T-helper 1 cell (primary cell): ENCODE measurements at regions not wholly inside any gene's neighbourhood (a gene's known extent, or its start where the extent isn't known, plus 50 kb on each side); places are given as distances from the start of the nearest gene placed in this dataset.

Source experiments
- DNase-seq, 5 donors: peaks; one replicate each; pipeline ENCODE4 v3.0.0-alpha.2; 2012 to 2020

DNA sequence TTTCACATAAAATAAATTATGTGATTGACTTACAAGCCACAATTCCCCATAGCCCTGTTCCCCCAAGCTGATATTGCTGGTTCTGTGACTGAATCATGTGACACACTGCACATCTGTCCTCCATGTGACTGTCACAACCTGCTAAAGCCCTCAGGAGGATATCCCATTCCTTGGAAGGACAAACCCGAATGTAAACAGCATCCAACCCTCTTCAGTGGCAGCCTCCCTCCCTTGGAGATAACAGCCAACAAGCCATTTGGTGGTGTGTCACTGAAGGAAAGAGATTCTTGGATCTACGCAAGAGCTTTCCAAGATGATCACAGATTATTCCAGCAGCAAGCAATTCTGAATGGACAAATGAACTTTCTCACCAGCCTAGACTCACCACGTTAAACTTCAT is 153.9 kb upstream of the TIAM1 start:
- no peak for DNase-seq

DNA sequence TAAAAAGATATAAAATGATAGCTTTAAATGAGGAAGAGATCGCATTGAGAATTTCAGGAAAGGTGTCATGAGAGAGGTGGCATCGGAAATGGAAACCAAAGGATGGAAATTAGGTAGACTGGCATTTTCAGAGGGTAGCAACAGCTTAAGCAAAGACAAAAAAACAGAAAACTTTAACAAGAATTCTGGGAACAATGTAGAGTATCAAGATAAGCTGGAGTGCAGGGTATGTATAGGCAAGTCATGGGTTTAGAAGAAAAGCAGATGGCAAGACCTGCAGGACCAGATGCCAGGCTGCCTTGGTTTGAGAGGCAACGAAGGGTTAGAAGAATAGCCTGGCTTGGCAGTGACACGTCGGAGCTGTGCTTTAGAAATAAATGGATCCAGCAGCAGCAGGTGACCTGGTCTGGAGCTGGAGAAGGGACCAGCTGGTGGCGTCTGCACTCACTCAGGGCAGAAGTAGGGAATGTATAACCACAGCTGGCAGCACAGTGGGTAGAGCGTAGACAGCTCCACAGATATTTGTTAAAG is 149.4 kb upstream of the TIAM1 start:
- DNase-seq: no peak

DNA sequence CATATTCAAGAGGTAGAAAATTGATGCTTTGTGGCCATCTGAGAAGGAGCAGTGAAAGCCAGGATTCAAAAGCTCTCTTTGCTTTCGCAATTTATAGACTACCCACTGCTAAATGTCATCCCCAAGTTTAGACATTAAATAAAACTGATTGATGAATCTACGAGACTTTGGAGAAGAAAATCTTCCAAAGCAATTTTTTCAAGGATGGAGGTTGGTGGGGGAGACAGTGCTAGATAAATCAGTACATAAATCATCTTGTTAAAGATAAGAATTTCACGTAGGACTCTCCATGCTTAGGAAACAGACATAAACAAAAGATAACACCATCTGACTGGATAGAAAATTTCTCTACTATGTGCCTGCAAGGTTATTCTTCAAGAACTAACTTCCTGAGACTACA is 147.6 kb upstream of the TIAM1 start:
- no peak for DNase-seq

DNA sequence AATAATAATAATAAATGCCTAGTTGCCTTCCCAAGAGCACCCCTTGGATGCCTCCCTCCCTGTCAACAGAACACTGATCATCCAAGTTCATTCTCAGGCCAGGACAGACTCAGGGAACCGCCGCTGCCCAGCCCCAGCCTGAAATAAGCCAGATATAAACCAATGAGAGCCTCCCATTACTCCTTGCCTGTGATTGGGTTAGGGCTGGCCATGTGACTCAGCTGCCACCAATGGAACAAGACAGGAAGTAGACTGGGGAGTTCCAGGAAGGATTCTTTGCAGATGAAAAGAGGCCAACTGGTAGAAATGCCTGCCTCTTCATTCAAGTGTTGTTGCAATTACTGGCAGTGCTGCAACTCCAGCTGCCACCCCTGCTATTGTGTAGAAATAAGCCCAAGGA is 146.4 kb upstream of the TIAM1 start:
- no peak for DNase-seq

DNA sequence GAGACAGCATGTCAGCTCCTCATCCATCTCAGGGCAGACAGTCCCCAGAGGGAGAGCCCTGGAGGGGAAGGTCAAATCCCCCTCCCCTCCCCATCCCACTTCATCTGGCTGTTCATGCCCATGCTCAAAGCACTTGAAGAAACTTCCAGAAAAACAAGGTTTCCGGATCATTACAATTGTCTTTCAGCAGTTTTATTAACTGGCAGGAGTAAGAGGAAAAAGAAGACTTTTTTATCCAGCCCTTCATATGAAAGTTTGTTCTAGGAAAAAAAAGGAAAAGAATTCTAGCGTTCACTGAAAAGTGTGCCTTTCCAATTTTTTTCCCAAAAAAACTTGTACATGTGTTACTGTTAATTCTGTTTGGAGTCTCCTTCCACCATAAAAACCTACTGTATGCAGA is 145.7 kb upstream of the TIAM1 start:
- DNase-seq: no peak

DNA sequence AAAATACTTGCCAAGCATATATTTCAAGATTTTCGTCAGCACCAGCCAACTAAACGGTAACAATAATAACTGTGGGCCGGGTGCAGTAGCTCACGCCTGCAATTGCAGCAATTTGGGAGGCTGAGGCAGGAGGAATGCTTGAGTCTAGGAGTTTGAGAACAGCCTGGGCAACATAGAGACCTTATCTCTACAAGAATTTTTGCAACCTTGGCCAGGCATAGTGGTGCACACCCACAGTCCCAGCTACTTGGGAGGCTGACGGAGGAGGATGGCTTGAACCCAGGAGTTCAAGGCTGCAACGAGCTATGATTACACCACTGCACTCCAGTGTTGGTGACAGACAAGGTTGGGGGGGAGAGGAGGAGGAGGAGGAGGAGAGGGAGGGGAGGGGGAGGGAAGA is 145.0 kb upstream of the TIAM1 start:
- no peak for DNase-seq

DNA sequence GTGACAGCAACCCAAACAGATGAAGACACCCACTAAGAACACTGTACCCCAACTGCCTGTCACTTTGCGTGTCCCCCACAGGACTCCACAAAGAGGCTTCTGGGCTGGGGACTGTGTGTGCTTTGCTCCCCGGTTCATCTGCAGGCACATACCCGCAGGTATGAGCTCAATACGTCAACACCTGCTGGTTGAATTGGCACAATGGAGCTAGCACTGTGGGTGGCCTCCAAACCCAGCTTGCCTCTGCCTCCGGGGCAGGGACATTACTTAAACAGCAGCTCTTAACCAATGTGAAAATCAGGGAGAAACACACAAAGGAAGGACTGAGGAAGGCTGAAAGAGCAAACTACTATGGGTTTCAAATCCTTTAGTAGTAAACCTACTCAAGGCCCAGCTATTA is 140.2 kb upstream of the TIAM1 start:
- DNase-seq: no peak

DNA sequence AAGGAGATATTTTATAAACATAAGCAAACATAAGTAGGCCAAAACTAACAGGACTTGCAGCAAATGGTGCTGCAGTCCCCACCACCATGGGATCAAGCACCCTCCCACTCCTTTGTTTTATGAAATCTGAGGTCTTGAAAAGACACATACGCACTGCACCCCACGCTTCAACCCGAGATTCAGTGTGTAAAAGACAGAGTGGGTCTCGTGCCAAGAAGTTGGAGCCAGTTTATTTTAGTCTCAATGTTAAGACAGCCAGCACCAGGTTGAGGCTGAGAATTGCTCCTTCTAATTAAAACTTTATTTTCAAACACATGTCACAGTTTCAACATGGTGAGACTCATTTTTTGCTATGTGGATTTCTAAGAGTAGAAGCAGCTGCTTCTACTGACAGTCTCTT is 139.1 kb upstream of the TIAM1 start:
- no peak for DNase-seq

DNA sequence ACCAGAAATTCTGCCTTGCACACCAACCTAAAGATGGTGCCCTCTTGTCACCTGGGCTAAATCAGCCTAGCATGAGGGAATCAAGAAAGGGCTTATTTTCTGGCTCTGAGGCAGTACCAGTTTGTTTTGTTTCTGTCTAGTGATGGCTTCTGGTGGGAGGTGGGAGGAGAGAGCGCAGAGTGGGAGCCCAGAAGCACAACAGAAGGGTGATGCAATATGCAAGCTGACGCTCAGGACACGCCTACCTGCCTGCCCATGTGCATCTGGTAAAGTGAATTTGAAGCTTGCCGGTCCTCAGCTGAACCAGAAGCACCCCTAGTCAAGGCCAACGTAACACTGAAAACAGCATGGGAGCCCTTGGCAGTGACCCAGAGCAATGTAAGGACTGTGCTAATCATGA is 138.4 kb upstream of the TIAM1 start:
- no peak for DNase-seq

DNA sequence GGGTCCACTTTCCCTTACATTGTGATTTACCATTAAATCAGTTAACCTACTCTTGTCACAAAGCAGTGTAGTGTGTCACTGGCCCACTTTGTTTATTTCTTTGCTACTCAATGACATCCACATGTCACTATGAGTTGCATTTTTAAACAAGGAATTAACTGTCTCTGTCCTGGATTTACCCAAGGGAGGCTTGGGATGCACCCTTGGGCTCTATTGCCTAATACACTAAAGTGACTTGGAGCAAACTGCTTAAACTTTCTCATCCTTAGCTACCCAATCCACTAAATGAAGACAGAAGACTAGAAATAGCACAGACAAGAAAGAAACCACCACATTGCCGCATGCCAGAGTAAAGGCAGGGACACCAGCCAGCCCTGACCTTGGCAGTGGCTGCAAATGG is 136.2 kb upstream of the TIAM1 start:
- DNase-seq: no peak

DNA sequence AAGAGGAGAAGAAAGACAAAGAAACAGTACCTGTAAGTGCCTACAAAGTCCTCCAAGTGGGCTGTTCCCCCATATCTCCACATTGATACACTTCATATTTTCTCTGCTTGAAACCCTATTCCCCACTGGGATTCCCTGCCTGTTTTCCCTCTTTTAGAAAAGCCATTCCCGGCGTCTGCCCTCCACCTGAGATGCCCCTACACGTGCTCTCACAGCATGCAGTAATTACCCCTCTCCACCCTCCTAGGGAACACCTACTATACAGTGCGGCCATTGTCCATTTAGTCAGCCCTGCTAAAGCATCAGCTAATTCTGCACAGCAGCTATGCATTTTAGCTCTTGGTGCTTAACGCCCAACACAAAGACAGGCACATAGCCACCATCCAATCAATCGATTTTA is 135.7 kb upstream of the TIAM1 start:
- DNase-seq: no peak

DNA sequence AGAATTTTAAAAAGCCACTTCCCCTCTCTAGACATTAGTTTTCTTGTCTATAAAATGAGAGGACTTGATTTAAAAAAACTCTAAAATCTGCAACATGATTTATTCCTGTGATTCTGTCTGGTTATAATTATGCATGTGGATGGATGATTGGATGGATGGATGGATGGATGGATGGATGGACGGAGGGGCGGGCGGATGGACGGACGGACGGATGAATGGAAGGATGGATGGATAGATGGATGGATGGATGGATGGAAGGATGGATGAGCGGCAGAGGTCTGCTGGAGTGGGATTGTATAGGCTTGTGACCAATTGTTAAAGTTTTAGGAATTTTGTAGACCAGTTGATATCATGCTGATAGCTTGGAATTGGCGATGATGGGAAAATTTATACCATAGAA is 135.2 kb upstream of the TIAM1 start:
- DNase-seq: no peak

DNA sequence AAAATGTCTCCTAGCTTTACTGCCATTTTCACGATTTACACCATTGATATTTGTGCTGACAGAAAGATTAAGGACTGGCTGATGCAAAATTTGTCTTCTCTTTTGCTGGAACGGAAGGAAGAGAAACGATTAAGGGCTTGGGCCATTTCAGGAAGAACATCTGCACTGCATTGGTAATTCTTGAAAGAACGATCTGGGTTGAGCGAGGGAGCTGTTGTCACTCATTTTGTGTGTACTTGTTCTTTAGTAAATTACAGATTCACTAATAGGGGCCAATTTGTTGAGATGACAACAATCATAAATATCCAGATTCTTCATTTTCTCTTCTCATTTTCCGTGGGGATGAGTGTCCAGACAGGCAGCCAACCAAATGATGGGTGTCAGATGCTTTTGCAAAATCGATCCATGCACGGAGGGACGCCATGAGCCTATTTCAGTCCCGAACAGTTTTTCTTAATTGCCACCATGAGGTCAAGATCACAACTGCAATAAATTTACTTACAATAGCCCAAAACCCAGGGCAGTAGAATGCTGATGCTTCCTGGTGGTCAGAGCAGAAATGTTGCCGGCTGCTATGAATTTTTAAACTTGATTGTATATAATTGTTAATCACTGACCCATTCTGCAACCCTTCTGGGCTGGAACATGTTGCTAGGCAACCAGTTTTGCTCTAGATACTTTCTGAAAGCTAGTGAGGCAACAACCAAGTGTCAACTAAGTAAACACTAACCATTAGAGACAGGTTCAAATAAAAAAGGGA is 132.4 kb upstream of the TIAM1 start:
- no peak for DNase-seq

DNA sequence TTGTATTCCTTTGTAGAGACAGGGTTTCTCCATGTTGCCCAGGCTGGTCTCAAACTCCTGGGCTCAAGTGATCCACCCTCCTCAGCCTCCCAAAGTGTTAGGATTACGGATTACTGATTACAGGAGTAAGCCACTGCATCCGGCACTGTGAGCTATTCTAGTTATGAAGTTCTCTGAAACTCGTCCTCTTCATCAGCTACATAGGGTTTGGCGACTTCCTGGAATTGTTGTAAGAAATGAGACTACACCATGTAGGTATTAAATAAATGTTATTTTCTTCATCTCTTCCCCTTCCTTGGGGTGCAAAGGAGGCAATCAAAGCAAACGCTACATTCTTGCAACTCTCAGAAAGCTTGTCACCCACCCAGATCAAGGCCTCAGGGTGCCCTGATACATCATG is 131.2 kb upstream of the TIAM1 start:
- no peak for DNase-seq

DNA sequence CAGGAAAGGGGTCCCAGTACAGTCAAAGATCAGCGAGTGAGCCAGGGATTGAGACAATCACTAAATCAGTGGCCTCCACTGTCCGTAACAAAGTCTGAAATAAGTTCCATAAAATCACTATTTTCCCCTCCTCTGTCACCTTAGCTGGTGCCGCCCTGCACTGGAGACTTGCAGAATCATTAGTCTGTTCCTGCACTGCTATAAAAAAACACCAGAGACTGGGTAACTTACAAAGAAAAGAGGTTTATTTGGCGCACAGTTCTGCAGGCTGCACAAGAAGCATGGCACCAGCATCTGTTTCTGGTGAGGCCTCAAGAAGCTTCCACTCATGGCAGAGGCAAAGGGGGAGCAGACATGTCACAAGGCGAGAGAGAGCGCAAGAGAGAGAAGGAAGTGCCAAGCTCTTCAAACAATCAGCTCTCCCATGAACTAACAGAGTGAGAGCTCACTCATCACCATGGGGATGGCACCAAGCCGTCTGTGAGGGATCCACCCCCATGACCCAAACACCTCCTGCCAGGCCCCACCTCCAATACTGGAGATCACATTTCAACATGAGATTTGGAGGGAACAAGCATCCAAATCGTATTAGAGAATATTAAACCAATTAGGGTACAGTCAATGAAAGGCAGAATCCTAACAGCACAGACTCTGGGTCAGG is 129.8 kb upstream of the TIAM1 start:
- no peak for DNase-seq

DNA sequence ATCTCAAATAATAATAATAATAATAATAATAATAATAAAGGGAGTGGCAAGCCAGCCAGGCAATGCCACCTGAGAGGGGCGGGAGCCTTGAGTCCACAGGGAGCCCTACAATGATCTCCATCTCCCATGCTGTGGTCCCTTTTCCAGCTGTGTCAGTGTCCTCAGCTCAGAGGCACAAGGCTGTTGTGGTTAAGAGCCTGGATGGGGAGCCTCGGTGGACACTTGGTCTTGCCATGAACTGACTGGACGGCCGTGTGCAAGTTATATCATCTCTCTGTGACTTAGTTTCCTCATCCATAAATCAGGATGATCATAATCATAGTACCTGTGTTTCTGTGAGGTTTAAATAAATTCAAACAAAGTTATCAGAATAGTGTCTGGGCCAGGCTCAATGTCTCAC is 127.8 kb upstream of the TIAM1 start:
- DNase-seq: no peak

DNA sequence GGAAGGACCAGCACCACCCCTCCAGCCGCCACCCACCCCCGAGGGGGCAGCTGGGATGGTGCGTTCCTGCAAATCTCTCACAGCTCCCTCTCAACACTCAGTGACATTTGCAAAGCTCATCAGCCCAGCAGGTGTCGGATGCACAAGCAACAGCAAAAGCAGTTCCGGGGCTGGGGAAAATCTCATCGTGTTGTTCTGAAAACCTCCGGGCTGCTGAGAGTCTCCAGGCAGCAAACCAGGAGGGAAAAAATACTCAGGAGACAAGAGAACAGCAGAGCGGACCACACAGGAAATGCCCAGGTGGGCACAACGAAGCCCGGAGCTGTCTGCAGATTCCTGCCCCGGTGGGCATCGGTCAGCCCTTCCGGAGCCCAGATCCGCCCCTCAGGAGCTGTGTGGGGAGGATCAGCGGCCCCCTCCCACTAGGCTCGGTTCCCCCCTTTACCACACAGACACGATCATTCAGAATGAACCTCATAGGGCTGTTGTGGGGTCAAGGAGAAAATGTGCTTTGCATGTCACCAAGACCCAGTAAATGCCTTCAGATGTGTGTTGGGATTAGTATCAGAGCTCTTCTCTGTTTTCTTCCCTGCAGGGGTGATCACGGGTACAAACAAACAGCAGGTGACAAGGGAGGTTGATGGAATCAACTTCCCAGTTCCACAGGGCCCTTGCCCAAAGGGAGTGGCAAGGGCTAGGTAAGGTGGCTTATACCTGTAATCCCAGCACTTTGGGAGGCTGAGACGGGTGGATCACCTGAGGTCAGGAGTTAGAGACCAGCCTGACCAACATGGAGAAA is 127.0 kb upstream of the TIAM1 start:
- no peak for DNase-seq

DNA sequence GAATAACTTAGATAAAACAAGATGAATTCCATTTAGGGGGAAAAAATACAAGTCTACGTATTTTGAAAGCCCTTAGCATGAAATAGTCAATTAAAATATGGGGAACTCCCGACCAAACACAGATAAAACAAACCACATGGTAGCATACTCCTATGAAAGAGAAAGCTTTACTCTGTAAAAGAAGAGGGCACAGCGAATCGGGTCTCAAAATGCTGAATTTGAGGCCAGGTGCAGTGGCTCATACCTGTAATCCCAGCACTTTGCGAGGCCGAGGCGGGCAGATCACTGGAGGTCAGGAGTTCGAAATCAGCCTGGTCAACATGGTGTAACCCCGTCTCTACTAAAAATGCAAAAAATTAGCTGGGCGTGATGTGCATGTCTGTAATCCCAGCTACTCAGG is 116.9 kb upstream of the TIAM1 start:
- DNase-seq: no peak

DNA sequence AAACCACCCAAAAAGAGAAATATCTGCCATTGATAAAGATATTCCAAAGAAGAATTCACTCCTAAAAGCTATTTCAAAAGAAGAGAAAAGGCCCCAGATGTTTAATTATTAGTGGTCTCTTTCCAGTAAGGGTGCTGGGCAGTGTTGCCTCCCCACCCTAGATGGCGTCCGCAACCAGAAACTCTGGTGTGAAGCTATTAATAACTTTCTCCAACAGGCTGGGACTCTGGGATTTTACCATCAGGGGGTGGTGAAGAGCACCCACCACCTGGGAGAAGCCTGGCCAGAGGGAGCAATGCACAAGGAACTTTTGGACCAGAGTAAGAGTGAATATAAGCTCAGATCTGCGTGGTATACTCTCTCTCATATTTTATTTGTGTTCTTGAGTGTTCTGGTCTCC is 115.4 kb upstream of the TIAM1 start:
- DNase-seq: no peak

DNA sequence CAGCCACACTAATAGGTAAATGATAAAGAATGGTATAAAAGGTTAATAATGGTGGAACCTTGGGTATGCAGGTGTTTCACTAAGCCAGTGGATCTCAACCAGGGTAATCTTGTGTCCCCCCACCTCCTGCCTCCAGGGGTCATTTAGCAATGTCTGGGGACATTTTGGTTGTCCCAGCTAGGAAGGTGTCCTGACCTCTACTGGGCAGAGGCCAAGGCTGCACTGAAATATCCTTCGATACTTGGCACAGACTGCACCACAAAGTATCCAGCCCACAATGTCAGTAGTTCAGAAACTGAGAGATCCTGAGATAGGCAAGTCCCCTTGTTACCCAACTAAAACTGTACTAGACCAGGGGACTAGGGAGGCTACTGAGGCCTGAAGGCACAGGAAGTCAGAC is 113.6 kb upstream of the TIAM1 start:
- peak in 1 of 5 donors; percentile 7 for DNase-seq

DNA sequence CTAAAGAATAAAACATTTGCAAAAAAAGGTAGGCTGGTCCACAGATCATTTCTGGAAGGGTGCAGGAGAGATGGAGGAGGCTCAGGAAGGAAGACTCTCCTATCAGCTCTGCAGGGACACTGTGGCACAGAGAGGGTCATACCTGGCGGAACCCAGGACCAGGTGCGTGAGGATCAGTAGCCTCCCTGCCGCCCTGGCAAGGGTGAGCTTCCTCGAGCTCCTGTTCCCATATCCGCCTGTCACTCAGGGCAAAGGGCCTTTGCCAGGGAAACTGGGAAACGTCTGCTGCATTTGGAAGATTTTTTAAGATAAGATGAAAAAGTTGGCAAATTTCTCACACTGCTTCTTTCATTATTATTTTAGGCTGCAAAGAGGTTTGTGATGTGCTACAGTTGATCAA is 112.1 kb upstream of the TIAM1 start:
- DNase-seq: no peak

DNA sequence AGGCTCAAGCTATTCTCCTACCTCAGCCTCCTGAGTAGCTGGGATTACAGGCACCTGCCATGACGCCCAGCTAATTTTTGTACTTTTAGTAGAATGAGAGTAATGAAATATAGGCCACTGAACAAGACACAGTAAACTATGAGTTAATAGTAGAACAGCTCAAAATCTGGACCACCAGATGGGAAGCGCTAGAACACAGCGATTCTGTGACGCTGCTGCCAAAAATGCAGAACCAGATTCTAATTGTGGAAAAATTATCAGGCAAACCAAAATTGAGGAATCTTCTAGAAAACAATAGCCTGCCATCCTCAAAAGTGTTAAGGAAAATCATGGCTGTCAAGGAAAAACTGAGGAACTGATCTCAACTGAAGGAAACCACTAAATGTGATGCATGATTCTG is 111.4 kb upstream of the TIAM1 start:
- DNase-seq: no peak

DNA sequence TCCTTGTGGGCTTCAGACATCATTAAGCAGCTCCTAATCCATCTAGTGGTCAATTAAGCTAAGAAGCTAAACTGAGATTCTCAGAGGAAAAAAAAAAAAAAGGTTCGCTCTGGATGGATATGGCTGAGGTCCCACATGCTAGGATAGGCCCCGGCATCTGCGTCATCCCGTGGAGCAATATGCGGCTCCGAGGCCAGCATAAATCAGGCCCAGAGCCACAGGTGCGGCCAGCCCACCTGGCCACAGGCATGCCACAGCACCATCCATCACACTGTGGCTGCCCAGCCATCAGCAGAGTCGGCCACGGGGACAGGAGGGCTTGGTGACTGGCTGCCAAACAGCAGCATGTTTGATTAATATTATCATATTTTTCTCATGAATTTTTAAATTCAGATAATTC is 106.9 kb upstream of the TIAM1 start:
- DNase-seq: no peak
